HepG2 (cell line): ENCODE measurements at regions not wholly inside any gene's neighbourhood (a gene's known extent, or its start where the extent isn't known, plus 50 kb on each side); places are given as distances from the start of the nearest gene placed in this dataset.

Experiments
- ATAC-seq: fragments of 200-7000 bp; cut with Tn5 transposase; 3 replicates; pipeline ENCODE4 v1.9.1; 2020; ENCODE audit warnings: mild to moderate bottlenecking, moderate library complexity
- BruUV-seq: library from RNA; stranded (reverse); fragments of 400-500 nt; replicated peaks from 2 replicates; lab custom pipeline; 2021; lab: Mats Ljungman, UMichigan
- CTCF ChIA-PET: fragments of 300-600 bp; formaldehyde crosslinking; extraction: SDS; loops from one replicate; lab custom pipeline; 2021; ENCODE audit warnings: low total read pairs, inconsistent platforms, low intra/inter-chr PET ratio; lab: Yijun Ruan, JAX
- POLR2A ChIA-PET: fragments of 350-600 bp; sonication (Branson Sonifier 250); formaldehyde crosslinking; loops from one replicate; lab custom pipeline; 2020; ENCODE audit warnings: antibody characterized with exemption, inconsistent platforms; lab: Yijun Ruan, JAX
- DNase-seq: peaks from one replicate; pipeline ENCODE4 v3.0.0-alpha.2; 2015; ENCODE audit warnings: low spot score
- FAIRE-seq: peaks from 3 replicates; lab custom pipeline; 2011; peaks lifted over from hg19 to GRCh38; lab: Jason Lieb, UNC
- H2AFZ ChIP-seq: one replicate; pipeline ENCODE4 v1.6.1; 2011; ENCODE audit warnings: low read length, inconsistent platforms
- H3K27ac ChIP-seq: fragments of 300-600 bp; 3 replicates; pipeline ENCODE4 v1.8.0; 2011; ENCODE audit warnings: mixed run types, mild to moderate bottlenecking, mixed read lengths, low read length, inconsistent platforms; ENCODE audit not compliant: insufficient read depth; ENCODE audit errors: extremely low read length
- H3K27me3 ChIP-seq, 2 experiments: fragments of 200-600 bp in 1 of 2; 2 replicates in 1 of 2; 3 replicates in 1 of 2; pipeline versions ENCODE4 v1.6.0 to v1.8.0; 2011; ENCODE audit warnings: low read length in 2 of 2, mild to moderate bottlenecking in 2 of 2, moderate library complexity in 2 of 2, inconsistent platforms in 1 of 2; ENCODE audit not compliant: insufficient read depth in 2 of 2, control insufficient read depth in 1 of 2
- H3K36me3 ChIP-seq, 2 experiments: fragments of 200-600 bp in 1 of 2; replicated peaks in 1 of 2; 2 replicates in 1 of 2; 3 replicates in 1 of 2; pipeline versions ENCODE4 v1.5.1 to v1.8.0; 2011; ENCODE audit warnings: low read length in 2 of 2, inconsistent platforms in 1 of 2; ENCODE audit not compliant: insufficient read depth in 2 of 2, control insufficient read depth in 1 of 2
- H3K4me1 ChIP-seq: 2 replicates; pipeline ENCODE4 v1.5.1; 2012; ENCODE audit warnings: low read length, inconsistent platforms; ENCODE audit not compliant: insufficient read depth
- H3K4me2 ChIP-seq: 2 replicates; pipeline ENCODE4 v1.6.0; 2011; ENCODE audit warnings: low read depth, low read length, inconsistent platforms
- H3K4me3 ChIP-seq, 3 experiments: fragments of 200-600 bp in 1 of 3; sonication (generic), shearing (Covaris generic) in 1 of 3; replicated peaks in 1 of 3; 2 replicates each; pipeline ENCODE4 v1.5.1; 2011 to 2016; ENCODE audit warnings: low read length in 3 of 3, inconsistent platforms in 2 of 3, low read depth in 2 of 3, mild to moderate bottlenecking in 2 of 3, control low read depth in 1 of 3, mixed read lengths in 1 of 3; ENCODE audit not compliant: insufficient read depth in 1 of 3
- H3K79me2 ChIP-seq: one replicate; pipeline ENCODE4 v1.6.1; 2011; ENCODE audit warnings: low read length, inconsistent platforms; ENCODE audit not compliant: insufficient read depth
- H3K9ac ChIP-seq: 2 replicates; pipeline ENCODE4 v1.6.0; 2011; ENCODE audit warnings: mild to moderate bottlenecking, low read depth, low read length, inconsistent platforms; ENCODE audit not compliant: insufficient read depth
- H3K9me3 ChIP-seq: 2 replicates; pipeline ENCODE4 v1.5.1; 2012; ENCODE audit warnings: mild to moderate bottlenecking, low read length
- H4K20me1 ChIP-seq: 2 replicates; pipeline ENCODE4 v1.6.0; 2011; ENCODE audit warnings: inconsistent platforms, mild to moderate bottlenecking, low read length, moderate library complexity; ENCODE audit not compliant: insufficient read depth
- ADNP ChIP-seq: sonication (generic); formaldehyde crosslinking; IDR thresholded peaks from 2 replicates; pipeline ENCODE4 v1.4.0; 2020; ENCODE audit warnings: missing genetic modification reagents
- DNMT1 ChIP-seq: sonication (generic); formaldehyde crosslinking; IDR thresholded peaks from 2 replicates; pipeline ENCODE4 v1.5.1; 2020; ENCODE audit warnings: mild to moderate bottlenecking, missing genetic modification reagents
- GATAD2A ChIP-seq: IDR thresholded peaks from 2 replicates; pipeline ENCODE4 v1.6.1; 2016
- GLI4 ChIP-seq: sonication (generic); formaldehyde crosslinking; IDR thresholded peaks from 2 replicates; pipeline ENCODE4 v1.5.1; 2020; ENCODE audit warnings: missing genetic modification reagents, mild to moderate bottlenecking, moderate library complexity, borderline replicate concordance
- ISL2 ChIP-seq: sonication (generic); formaldehyde crosslinking; IDR thresholded peaks from 2 replicates; pipeline ENCODE4 v1.5.0; 2020; ENCODE audit warnings: missing genetic modification reagents
- JUN ChIP-seq: sonication (generic); formaldehyde crosslinking; IDR thresholded peaks from 2 replicates; pipeline ENCODE4 v1.4.0; 2020; ENCODE audit warnings: mild to moderate bottlenecking, missing genetic modification reagents
- LRRFIP1 ChIP-seq: sonication (generic); formaldehyde crosslinking; conservative IDR thresholded peaks from 2 replicates; pipeline ENCODE4 v1.4.0; 2020; ENCODE audit warnings: missing genetic modification reagents
- NONO ChIP-seq, 2 experiments: fragments of 450-650 bp in 1 of 2; sonication (generic) in 1 of 2; formaldehyde crosslinking in 1 of 2; IDR thresholded peaks in 1 of 2; conservative IDR thresholded peaks in 1 of 2; 2 replicates each; pipeline versions ENCODE4 v1.6.1 to v1.8.0; 2017 to 2022; ENCODE audit warnings: mild to moderate bottlenecking in 1 of 2, missing genetic modification reagents in 1 of 2, moderate library complexity in 1 of 2
- SOX6 ChIP-seq, 2 experiments: fragments of 450-650 bp in 1 of 2; sonication (generic) in 1 of 2; formaldehyde crosslinking in 1 of 2; IDR thresholded peaks; 2 replicates each; pipeline versions ENCODE4 v1.4.0 to v1.6.1; 2017 to 2020; ENCODE audit warnings: antibody characterized with exemption in 1 of 2, mild to moderate bottlenecking in 1 of 2, missing genetic modification reagents in 1 of 2
- TBL1XR1 ChIP-seq: fragments of 150-350 bp; IDR thresholded peaks from 2 replicates; pipeline ENCODE4 v1.6.1; 2014; ENCODE audit warnings: borderline replicate concordance, low read length; ENCODE audit not compliant: partially characterized antibody
- ZFY ChIP-seq: sonication (generic); formaldehyde crosslinking; IDR thresholded peaks from 2 replicates; pipeline ENCODE4 v1.4.0; 2020; ENCODE audit warnings: missing genetic modification reagents
- ZNF136 ChIP-seq: sonication (generic); formaldehyde crosslinking; IDR thresholded peaks from 2 replicates; pipeline ENCODE4 v1.8.1; 2022; ENCODE audit warnings: low read depth, mild to moderate bottlenecking, moderate library complexity, missing genetic modification reagents
- ZNF232 ChIP-seq: sonication (generic); formaldehyde crosslinking; IDR thresholded peaks from 2 replicates; pipeline ENCODE4 v1.4.0; 2020; ENCODE audit warnings: missing genetic modification reagents, borderline replicate concordance
- ZNF264 ChIP-seq: sonication (generic); formaldehyde crosslinking; IDR thresholded peaks from 2 replicates; pipeline ENCODE4 v1.4.0; 2020; ENCODE audit warnings: missing genetic modification reagents
- ZNF441 ChIP-seq: sonication (generic); formaldehyde crosslinking; IDR thresholded peaks from 2 replicates; pipeline ENCODE4 v1.7.0; 2021; ENCODE audit warnings: missing genetic modification reagents, borderline replicate concordance
- ZNF850 ChIP-seq: sonication (generic); formaldehyde crosslinking; conservative IDR thresholded peaks from 2 replicates; pipeline ENCODE4 v1.9.0; 2021; ENCODE audit warnings: mild to moderate bottlenecking, missing genetic modification reagents
- WGBS: methylation state at CpG from one replicate; pipeline ENCODE4 v1.1.6; 2017; ENCODE audit warnings: low lambda C conversion rate; 5-methylcytosine and 5-hydroxymethylcytosine counted together
- in situ Hi-C: cut with HindIII; loops from 2 replicates; pipeline ENCODE4 v1.10.0; 2017; ENCODE audit warnings: low pct_unique_long_range_greater_than_20kb; ENCODE audit not compliant: extremely low pct_ligation_motif_present
- intact Hi-C: fragments of 100-400 bp; cut with micrococcal nuclease; formaldehyde crosslinking; loops from one replicate; pipeline ENCODE4 v1.10.0; 2022; ENCODE audit not compliant: unreplicated experiment

GRCh38 chr2:3078684-3079083 lies 298.9 kb downstream of the EIPR1 start:
- no peaks in the 10 kb centered on the region for H3K4me1 ChIP-seq
- no peak overlapping the region for H3K4me3 ChIP-seq
- no peaks in the 10 kb centered on the region for H3K9me3 ChIP-seq
- POLR2A ChIA-PET: no interaction called here
- H3K9ac ChIP-seq: no peak overlapping the region
- no peak overlapping the region for H3K4me2 ChIP-seq
- H4K20me1 ChIP-seq: no peaks in the 10 kb centered on the region
- no peak overlapping the region for H2AFZ ChIP-seq
- TF ChIP-seq ZNF136 (CRISPR knock-in tag) (no peak), GLI4 (no peak), ZNF232 (no peak), LRRFIP1 (CRISPR knock-in tag) (no peak), ADNP (no peak), ZFY (CRISPR knock-in tag) (no peak), ZNF264 (CRISPR knock-in tag) (no peak), JUN (CRISPR knock-in tag) (no peak), ZNF441 (CRISPR knock-in tag) (no peak), ZNF850 (CRISPR knock-in tag) (no peak), NONO (IDR thresholded peaks at IDR 0.05) (no peak), NONO (CRISPR knock-in tag; conservative IDR thresholded peaks at IDR 0.05) (no peak), DNMT1 (CRISPR knock-in tag) (no peak), TBL1XR1 (no peak), ISL2 (CRISPR knock-in tag) (no peak), GATAD2A (CRISPR knock-in tag) (no peak), SOX6 (IDR thresholded peaks at IDR 0.05) (no peak), SOX6 (CRISPR knock-in tag; IDR thresholded peaks at IDR 0.05) (no peak)
- intact Hi-C loops: no loop called here
- BruUV-seq: no TSS peak
- WGBS: 55% methylated on average over 4 of the region's 4 CpGs
- no peaks in the 10 kb centered on the region for H3K79me2 ChIP-seq
- CTCF ChIA-PET: no interaction called here
- no peak for DNase-seq
- in situ Hi-C loops: no loop called here
- H3K36me3 ChIP-seq: no peaks in the 10 kb centered on the region
- H3K27me3 ChIP-seq: peaks cover 1 to 32% of the 10 kb centered on the region in 2 experiments
- peak; percentile 58 for FAIRE-seq
- peak; percentile 51; the same call in 2 of the 3 replicates for ATAC-seq
- no peak overlapping the region for H3K27ac ChIP-seq
